HG02678 (cell line): ENCODE measurements at regions not wholly inside any gene's neighbourhood (a gene's known extent, or its start where the extent isn't known, plus 50 kb on each side); places are given as distances from the start of the nearest gene placed in this dataset.

Source experiments
- ATAC-seq: cut with Tn5 transposase; IDR thresholded peaks from one replicate; pipeline ENCODE4 v1.9.1; 2021; ENCODE audit warnings: mild to moderate bottlenecking, moderate library complexity; ENCODE audit not compliant: unreplicated experiment

GRCh38 chr17:74096456-74096855, 107.0 kb upstream of the RPL38 start:
- no peak for ATAC-seq

DNA sequence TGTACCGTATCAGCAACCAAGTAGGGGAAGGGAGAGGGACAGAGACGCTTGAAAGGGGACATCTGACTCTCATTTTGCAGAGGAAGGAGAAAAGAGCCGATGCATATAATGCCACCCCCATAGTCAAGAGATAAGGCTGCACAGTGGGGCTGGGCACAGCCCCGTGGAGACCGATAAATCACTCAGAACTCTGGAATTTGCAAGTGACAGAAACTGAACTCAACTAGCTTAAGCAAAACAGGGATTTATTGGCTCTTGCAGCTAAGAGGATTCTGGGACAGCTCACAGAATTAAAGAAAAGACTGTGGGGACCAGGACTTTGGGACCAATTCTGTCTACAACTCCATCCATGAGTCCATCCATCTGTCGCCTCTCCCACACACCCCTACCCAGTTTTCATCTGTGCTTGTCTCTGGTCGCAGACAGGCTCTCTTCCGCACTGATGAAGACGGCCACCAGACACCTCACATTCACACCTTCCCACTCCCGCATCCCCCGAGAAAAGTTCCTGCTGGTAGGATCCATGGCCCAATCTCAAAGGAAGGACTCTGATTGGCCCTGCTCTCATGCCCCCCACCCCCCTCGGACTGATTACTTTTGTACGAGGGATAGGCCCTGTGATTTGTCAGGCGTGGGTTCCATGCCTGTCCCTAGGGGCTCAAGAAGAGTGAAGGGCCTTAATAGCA, 105.9 kb upstream of the RPL38 start:
- ATAC-seq: no peak

GRCh38 chr17:74098136-74099024, 105.1 kb upstream of the RPL38 start:
- ATAC-seq: no peak

- ATAC-seq: no peak
Observed at GRCh38 chr17:74099442-74100340, 103.8 kb upstream of the RPL38 start.

GRCh38 chr17:74104921-74105320, 98.6 kb upstream of the RPL38 start:
- ATAC-seq: no peak

- no peak for ATAC-seq
Observed at GRCh38 chr17:74107107-74107506, 96.4 kb upstream of the RPL38 start.

- no peak for ATAC-seq
Observed at GRCh38 chr17:74108126-74108705, 95.3 kb upstream of the RPL38 start.

GRCh38 chr17:74110467-74110866, 93.0 kb upstream of the RPL38 start:
- no peak for ATAC-seq

DNA sequence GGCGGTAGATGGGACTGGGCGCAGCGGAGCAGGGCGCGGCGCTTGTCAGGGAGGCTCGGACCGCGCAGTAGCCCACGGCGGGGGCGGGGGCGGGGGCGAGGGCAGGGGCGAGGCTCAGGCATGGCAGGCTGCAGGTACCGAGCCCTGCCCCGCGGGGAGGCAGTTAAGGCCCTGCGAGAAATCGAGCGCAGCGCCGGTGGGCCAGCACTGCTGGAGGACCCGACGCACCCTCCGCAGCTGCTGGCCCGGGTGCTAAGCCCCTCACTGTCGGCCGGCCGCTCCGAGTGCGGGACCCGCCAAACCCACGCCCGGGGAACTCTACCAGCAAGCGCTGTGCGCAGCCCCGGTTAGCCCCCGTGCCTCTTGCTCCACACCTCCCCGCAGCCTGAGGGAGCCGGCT, 90.2 kb upstream of the RPL38 start:
- ATAC-seq: no peak

- ATAC-seq: no peak
Observed at GRCh38 chr17:74113952-74114351, 89.5 kb upstream of the RPL38 start.

- ATAC-seq: no peak
Observed at GRCh38 chr17:74114881-74115470, 88.5 kb upstream of the RPL38 start.

GRCh38 chr17:74115586-74115985, 87.9 kb upstream of the RPL38 start:
- no peak for ATAC-seq

GRCh38 chr17:74116087-74116717, 87.3 kb upstream of the RPL38 start:
- ATAC-seq: no peak

DNA sequence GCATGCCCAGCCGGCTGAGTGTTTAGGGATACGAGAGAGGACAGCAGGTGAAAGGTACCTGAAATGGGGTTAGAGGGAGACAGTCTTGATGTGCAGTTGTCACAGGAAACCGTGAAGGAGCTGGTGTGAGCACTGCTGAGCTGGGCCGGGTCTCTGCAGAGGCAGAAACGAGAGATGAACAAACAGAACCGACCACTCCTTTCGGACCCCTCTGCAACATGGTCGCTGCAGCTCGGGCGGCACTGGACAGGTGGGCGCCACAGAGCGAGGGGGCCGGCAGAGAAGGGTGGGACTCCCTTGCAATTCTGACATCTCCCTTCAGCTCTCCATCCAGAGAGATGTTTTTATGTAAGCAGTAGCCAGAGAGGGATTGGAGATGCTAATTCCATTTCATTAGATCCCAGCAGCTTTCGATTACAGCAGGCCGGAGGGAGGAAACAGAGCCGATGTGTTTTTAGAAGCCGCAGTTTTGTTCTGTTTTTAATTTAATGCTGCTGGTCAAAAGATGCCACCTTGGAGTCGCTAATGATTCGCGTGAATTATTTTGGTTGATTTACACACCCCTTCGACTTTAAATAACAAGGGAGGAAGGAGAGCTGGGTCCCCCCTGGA, 86.3 kb upstream of the RPL38 start:
- ATAC-seq: no peak

GRCh38 chr17:74117999-74118421, 85.5 kb upstream of the RPL38 start:
- ATAC-seq: no peak

DNA sequence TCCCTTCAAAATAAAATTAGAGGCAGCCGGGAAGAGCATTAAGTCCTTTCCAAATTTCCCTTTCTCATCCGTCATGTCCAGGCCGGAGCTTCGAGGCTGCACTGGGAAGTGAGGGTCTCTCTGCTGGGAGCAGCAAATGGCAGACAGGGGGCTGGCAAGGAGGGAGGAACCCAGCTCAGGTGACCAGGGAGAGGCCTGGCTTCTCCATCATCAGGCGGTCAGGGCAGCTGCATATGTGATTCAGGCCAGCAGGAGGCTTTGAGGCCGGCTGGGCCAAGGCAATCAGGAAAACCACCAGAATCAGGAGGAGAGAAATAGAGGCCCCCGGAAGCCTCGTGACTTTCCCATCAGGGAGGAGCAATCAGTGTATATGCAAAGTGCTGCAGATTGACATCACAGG, 85.0 kb upstream of the RPL38 start:
- ATAC-seq: no peak

DNA sequence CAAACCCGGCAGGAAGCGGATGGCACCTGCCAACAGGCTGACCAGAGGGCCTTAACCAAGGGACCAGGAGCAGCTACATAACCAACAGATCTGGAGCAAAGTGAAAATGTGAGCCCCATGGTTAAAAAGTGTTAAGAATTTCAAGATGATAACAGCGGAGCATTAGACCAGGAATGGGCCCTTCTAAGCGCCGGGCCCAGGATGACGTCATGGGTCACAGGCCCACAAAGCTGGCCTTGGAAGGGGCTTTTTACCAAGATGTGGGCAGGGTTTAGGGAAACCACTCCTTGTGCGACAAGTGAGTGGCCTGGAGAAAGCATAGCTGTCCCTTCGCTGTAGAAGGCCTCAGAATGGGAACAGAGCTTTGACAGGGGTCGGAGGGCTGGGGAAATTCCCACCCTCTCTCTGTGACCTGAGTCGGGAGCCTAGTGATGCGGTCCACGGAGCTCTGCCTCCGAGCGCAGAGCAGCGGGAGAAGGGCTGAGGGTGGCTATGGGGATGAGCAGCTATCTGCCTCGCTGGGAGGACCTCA, 84.4 kb upstream of the RPL38 start:
- no peak for ATAC-seq

- ATAC-seq: no peak
Observed at GRCh38 chr17:74119965-74120364, 83.5 kb upstream of the RPL38 start.

GRCh38 chr17:74123350-74123749, 80.1 kb upstream of the RPL38 start:
- no peak for ATAC-seq
